ENCODE measurements at regions not wholly inside any gene's neighbourhood (a gene's known extent, or its start where the extent isn't known, plus 50 kb on each side); places are given as distances from the start of the nearest gene placed in this dataset.

DNA sequence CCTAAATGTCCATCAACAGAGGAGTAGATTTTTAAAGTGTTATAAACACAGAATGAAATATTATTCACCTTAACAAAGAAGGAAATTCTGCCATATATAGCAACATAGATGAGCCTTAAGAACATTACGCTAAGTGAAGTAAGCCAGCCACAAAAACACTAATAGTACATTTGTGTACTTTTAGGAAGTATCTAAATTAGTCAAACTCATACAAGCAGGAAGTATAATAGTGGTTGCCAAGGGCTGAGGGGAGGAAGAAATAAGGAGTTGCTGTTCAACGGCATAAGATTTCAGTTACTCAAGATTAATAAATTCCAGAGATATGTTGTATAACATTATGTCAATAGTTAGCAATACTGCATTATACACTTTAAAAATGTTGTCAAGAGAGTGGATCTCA is 181.7 kb upstream of the ZC3H12C start:
- no peaks in the 10 kb centered on the region for H3K9me2 ChIP-seq (ENCODE audit: insufficient read depth)
- TF ChIP-seq, protein P1, sequence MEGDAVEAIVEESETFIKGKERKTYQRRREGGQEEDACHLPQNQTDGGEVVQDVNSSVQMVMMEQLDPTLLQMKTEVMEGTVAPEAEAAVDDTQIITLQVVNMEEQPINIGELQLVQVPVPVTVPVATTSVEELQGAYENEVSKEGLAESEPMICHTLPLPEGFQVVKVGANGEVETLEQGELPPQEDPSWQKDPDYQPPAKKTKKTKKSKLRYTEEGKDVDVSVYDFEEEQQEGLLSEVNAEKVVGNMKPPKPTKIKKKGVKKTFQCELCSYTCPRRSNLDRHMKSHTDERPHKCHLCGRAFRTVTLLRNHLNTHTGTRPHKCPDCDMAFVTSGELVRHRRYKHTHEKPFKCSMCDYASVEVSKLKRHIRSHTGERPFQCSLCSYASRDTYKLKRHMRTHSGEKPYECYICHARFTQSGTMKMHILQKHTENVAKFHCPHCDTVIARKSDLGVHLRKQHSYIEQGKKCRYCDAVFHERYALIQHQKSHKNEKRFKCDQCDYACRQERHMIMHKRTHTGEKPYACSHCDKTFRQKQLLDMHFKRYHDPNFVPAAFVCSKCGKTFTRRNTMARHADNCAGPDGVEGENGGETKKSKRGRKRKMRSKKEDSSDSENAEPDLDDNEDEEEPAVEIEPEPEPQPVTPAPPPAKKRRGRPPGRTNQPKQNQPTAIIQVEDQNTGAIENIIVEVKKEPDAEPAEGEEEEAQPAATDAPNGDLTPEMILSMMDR (conservative IDR thresholded peaks at IDR 0.05) = no peak
- no peak for TF ChIP-seq EZH2 (IDR thresholded peaks at IDR 0.05; ENCODE audit: low read depth)
- H3K9me3 ChIP-seq (ENCODE audit: insufficient read depth, low read depth) = peaks cover 11% of the 10 kb centered on the region
- no peak overlapping the region for H3K4me2 ChIP-seq
- no peaks in the 10 kb centered on the region for H3K27me3 ChIP-seq (ENCODE audit: insufficient read depth, low read depth)
- intact Hi-C loops (cut with micrococcal nuclease; ENCODE audit: unreplicated experiment) = no loop called here
- DNase-seq = no peak
- no peaks in the 10 kb centered on the region for H4K20me1 ChIP-seq (ENCODE audit: insufficient read depth)
- peaks cover 26% of the 10 kb centered on the region for H3K4me1 ChIP-seq (replicated peaks; ENCODE audit: insufficient read depth)
- H3K4me3 ChIP-seq = no peak overlapping the region
- ChIA-PET CTCF (no interaction called here), POLR2A (ENCODE audit: unreplicated experiment) (no interaction called here)
- H3K27ac ChIP-seq = no peak overlapping the region
- peaks cover 21% of the 10 kb centered on the region for H3F3A ChIP-seq (ENCODE audit: insufficient read depth, low read depth)
- H3K36me3 ChIP-seq (ENCODE audit: low read depth) = no peaks in the 10 kb centered on the region
- H3K79me2 ChIP-seq (ENCODE audit: low read depth) = no peaks in the 10 kb centered on the region
- no TSS peak for BruUV-seq (replicated peaks)
- H2AFZ ChIP-seq = no peak overlapping the region

GRCh38 chr11:109914038-109914437 is 179.2 kb upstream of the ZC3H12C start:
- CTCF ChIA-PET = interaction anchor here (0.5 to 1.3 kb wide), 3 partner anchors 25 to 513 kb away, joined by 3 to 5 read pairs (median 4); no protein-coding TSS in a partner anchor
- BruUV-seq (replicated peaks) = no TSS peak
- POLR2A ChIA-PET (ENCODE audit: unreplicated experiment) = interaction anchor here (0.6 to 0.7 kb wide), 3 partner anchors 19 to 468 kb away, joined by 3 to 4 read pairs (median 3); no protein-coding TSS in a partner anchor

GRCh38 chr11:109914809-109915653 is 178.2 kb upstream of the ZC3H12C start:
- POLR2A ChIA-PET (ENCODE audit: unreplicated experiment) = no interaction called here

More at GRCh38 chr11:109914038-109914437, 179.2 kb upstream of the ZC3H12C start:
- H4K20me1 ChIP-seq (ENCODE audit: insufficient read depth) = no peaks in the 10 kb centered on the region
- H3K9me2 ChIP-seq (ENCODE audit: insufficient read depth) = no peaks in the 10 kb centered on the region
- peak overlapping the region; percentile 62 for H3K4me2 ChIP-seq
- H3K27me3 ChIP-seq (ENCODE audit: insufficient read depth, low read depth) = no peaks in the 10 kb centered on the region
- peaks cover 26% of the 10 kb centered on the region for H3K4me1 ChIP-seq (replicated peaks; ENCODE audit: insufficient read depth)
- peak overlapping the region; percentile 19; the same call in 1 of the 2 replicates for H3K4me3 ChIP-seq
- DNase-seq = peak; percentile 49 to 77
- H3K79me2 ChIP-seq (ENCODE audit: low read depth) = no peaks in the 10 kb centered on the region
- 0 out of 2 replicates have a peak overlapping the region, but pooled peaks have one; percentile 23 for H2AFZ ChIP-seq
- intact Hi-C loops (cut with micrococcal nuclease; ENCODE audit: unreplicated experiment) = loop anchor here (1.0 kb wide), 1 partner anchor 25 kb away; no protein-coding TSS in a partner anchor
- H3F3A ChIP-seq (ENCODE audit: insufficient read depth, low read depth) = peaks cover 21% of the 10 kb centered on the region
- no peaks in the 10 kb centered on the region for H3K36me3 ChIP-seq (ENCODE audit: low read depth)
- TF ChIP-seq EZH2 (IDR thresholded peaks at IDR 0.05; ENCODE audit: low read depth) = no peak
- TF ChIP-seq, protein P1 (conservative IDR thresholded peaks at IDR 0.05) = no peak
- H3K9me3 ChIP-seq (ENCODE audit: insufficient read depth, low read depth) = peaks cover 7% of the 10 kb centered on the region; the same call in 1 of the 2 replicates
- H3K27ac ChIP-seq = peak overlapping the region; percentile 68

More at GRCh38 chr11:109914809-109915653, 178.2 kb upstream of the ZC3H12C start:
- Histone ChIP-seq H3K79me2 (ENCODE audit: low read depth) (no peaks in the 10 kb centered on the region), H3K4me3 (peak overlapping the region; percentile 19; the same call in 1 of the 2 replicates), H3K27me3 (ENCODE audit: insufficient read depth, low read depth) (no peaks in the 10 kb centered on the region), H3F3A (ENCODE audit: insufficient read depth, low read depth) (peaks cover 21% of the 10 kb centered on the region), H3K9me2 (ENCODE audit: insufficient read depth) (no peaks in the 10 kb centered on the region), H4K20me1 (ENCODE audit: insufficient read depth) (no peaks in the 10 kb centered on the region), H3K27ac (peak overlapping the region; percentile 68), H3K36me3 (ENCODE audit: low read depth) (no peaks in the 10 kb centered on the region), H3K4me1 (replicated peaks; ENCODE audit: insufficient read depth) (peaks cover 26% of the 10 kb centered on the region), H3K4me2 (peak overlapping the region; percentile 62), H2AFZ (peak overlapping the region; percentile 23; the same call in 1 of the 2 replicates), H3K9me3 (ENCODE audit: insufficient read depth, low read depth) (peaks cover 7% of the 10 kb centered on the region; the same call in 1 of the 2 replicates)
- TF ChIP-seq, protein P1 (conservative IDR thresholded peaks at IDR 0.05) = no peak
- TF ChIP-seq EZH2 (IDR thresholded peaks at IDR 0.05; ENCODE audit: low read depth) = no peak
- CTCF ChIA-PET = interaction anchor here (0.6 to 1.3 kb wide), 3 partner anchors 24 to 368 kb away, joined by 3 to 6 read pairs (median 5); no protein-coding TSS in a partner anchor
- intact Hi-C loops (cut with micrococcal nuclease; ENCODE audit: unreplicated experiment) = loop anchor here (1.0 kb wide), 1 partner anchor 24 kb away; no protein-coding TSS in a partner anchor
- peak; percentile 29 to 68 for DNase-seq
- no TSS peak for BruUV-seq (replicated peaks)

Measured in PC-9 (cell line).